ENCODE measurements at regions not wholly inside any gene's neighbourhood (a gene's known extent, or its start where the extent isn't known, plus 50 kb on each side); places are given as distances from the start of the nearest gene placed in this dataset.

DNA sequence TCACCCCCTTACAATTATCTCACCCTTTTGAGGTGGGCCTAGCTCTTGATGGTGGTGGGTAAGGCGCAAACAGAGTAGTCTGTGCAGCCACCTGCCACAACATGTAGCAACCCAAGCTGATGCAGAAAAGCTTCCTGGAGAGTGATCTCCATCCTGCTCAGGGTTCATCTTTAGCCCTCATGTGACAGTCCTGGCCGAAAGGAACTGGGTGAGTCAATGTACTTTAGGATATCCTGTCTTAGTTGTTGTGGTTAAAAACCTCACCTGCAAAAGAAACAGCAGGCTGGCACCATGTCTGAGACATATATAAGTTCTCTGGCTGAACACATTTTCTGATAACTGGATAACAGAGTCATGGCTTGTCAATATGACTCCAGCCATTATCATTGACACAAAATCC, 183.5 kb upstream of the CPHXL start:
- TF ChIP-seq, protein P1, sequence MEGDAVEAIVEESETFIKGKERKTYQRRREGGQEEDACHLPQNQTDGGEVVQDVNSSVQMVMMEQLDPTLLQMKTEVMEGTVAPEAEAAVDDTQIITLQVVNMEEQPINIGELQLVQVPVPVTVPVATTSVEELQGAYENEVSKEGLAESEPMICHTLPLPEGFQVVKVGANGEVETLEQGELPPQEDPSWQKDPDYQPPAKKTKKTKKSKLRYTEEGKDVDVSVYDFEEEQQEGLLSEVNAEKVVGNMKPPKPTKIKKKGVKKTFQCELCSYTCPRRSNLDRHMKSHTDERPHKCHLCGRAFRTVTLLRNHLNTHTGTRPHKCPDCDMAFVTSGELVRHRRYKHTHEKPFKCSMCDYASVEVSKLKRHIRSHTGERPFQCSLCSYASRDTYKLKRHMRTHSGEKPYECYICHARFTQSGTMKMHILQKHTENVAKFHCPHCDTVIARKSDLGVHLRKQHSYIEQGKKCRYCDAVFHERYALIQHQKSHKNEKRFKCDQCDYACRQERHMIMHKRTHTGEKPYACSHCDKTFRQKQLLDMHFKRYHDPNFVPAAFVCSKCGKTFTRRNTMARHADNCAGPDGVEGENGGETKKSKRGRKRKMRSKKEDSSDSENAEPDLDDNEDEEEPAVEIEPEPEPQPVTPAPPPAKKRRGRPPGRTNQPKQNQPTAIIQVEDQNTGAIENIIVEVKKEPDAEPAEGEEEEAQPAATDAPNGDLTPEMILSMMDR (IDR thresholded peaks at IDR 0.05; ENCODE audit: low read depth, low read length, poor library complexity, severe bottlenecking): no peak
- no peak for TF ChIP-seq EZH2phosphoT487 (IDR thresholded peaks at IDR 0.05; ENCODE audit: borderline replicate concordance, low read length)
